HEK293T (cell line): ENCODE measurements at regions not wholly inside any gene's neighbourhood (a gene's known extent, or its start where the extent isn't known, plus 50 kb on each side); places are given as distances from the start of the nearest gene placed in this dataset.

Experiments
- CTCF ChIA-PET: fragments of 350-600 bp; formaldehyde crosslinking; extraction: SDS; loops from one replicate; lab custom pipeline; 2021; ENCODE audit warnings: antibody characterized with exemption, inconsistent platforms; lab: Yijun Ruan, JAX
- POLR2A ChIA-PET: fragments of 350-600 bp; formaldehyde crosslinking; extraction: SDS; loops from one replicate; lab custom pipeline; 2020; ENCODE audit warnings: antibody characterized with exemption, inconsistent platforms; lab: Yijun Ruan, JAX
- DNase-seq: peaks from one replicate; pipeline ENCODE4 v3.0.0; 2012; ENCODE audit warnings: mixed read lengths; ENCODE audit errors: extremely low spot score
- ARNT ChIP-seq: fragments of 450-650 bp; IDR thresholded peaks from 2 replicates; pipeline ENCODE4 v1.6.1; 2017; ENCODE audit warnings: mild to moderate bottlenecking
- BHLHE40 ChIP-seq: fragments of 450-650 bp; IDR thresholded peaks from 2 replicates; pipeline ENCODE4 v1.6.1; 2016; ENCODE audit warnings: mild to moderate bottlenecking, moderate library complexity, borderline replicate concordance
- CTBP1 ChIP-seq: fragments of 450-650 bp; IDR thresholded peaks from 2 replicates; pipeline ENCODE4 v1.6.1; 2016; ENCODE audit warnings: borderline replicate concordance
- ELF4 ChIP-seq: fragments of 450-650 bp; IDR thresholded peaks from 2 replicates; pipeline ENCODE4 v1.6.1; 2017; ENCODE audit warnings: antibody characterized with exemption
- FOXA1 ChIP-seq: fragments of 450-650 bp; IDR thresholded peaks from 2 replicates; pipeline ENCODE4 v1.6.1; 2016; ENCODE audit warnings: mild to moderate bottlenecking
- FOXK2 ChIP-seq: fragments of 450-650 bp; IDR thresholded peaks from 2 replicates; pipeline ENCODE4 v1.6.1; 2016; ENCODE audit warnings: mild to moderate bottlenecking
- FOXM1 ChIP-seq: fragments of 450-650 bp; IDR thresholded peaks from 2 replicates; pipeline ENCODE4 v1.6.1; 2017; ENCODE audit warnings: mild to moderate bottlenecking, borderline replicate concordance
- HDGF ChIP-seq: fragments of 450-650 bp; IDR thresholded peaks from 2 replicates; pipeline ENCODE4 v1.6.1; 2017; ENCODE audit warnings: antibody characterized with exemption, borderline replicate concordance
- L3MBTL2 ChIP-seq: fragments of 450-650 bp; conservative IDR thresholded peaks from 2 replicates; pipeline ENCODE4 v1.6.1; 2016; ENCODE audit warnings: mild to moderate bottlenecking
- LEF1 ChIP-seq: fragments of 450-650 bp; IDR thresholded peaks from 2 replicates; pipeline ENCODE4 v1.6.1; 2017; ENCODE audit warnings: mild to moderate bottlenecking, borderline replicate concordance
- NFRKB ChIP-seq: fragments of 450-650 bp; IDR thresholded peaks from 2 replicates; pipeline ENCODE4 v1.6.1; 2016; ENCODE audit warnings: mild to moderate bottlenecking, moderate library complexity
- SP1 ChIP-seq: fragments of 450-650 bp; IDR thresholded peaks from 2 replicates; pipeline ENCODE4 v1.6.1; 2017
- SUZ12 ChIP-seq: fragments of 450-650 bp; IDR thresholded peaks from 2 replicates; pipeline ENCODE4 v1.6.1; 2016; ENCODE audit warnings: mild to moderate bottlenecking
- TARDBP ChIP-seq: fragments of 450-650 bp; IDR thresholded peaks from 2 replicates; pipeline ENCODE4 v1.6.1; 2016
- ZNF384 ChIP-seq: fragments of 450-650 bp; IDR thresholded peaks from 2 replicates; pipeline ENCODE4 v1.6.1; 2016
- TF ChIP-seq, protein P1 (sequence below): fragments of 450-650 bp; IDR thresholded peaks from 2 replicates; pipeline ENCODE4 v1.6.1; 2016

DNA sequence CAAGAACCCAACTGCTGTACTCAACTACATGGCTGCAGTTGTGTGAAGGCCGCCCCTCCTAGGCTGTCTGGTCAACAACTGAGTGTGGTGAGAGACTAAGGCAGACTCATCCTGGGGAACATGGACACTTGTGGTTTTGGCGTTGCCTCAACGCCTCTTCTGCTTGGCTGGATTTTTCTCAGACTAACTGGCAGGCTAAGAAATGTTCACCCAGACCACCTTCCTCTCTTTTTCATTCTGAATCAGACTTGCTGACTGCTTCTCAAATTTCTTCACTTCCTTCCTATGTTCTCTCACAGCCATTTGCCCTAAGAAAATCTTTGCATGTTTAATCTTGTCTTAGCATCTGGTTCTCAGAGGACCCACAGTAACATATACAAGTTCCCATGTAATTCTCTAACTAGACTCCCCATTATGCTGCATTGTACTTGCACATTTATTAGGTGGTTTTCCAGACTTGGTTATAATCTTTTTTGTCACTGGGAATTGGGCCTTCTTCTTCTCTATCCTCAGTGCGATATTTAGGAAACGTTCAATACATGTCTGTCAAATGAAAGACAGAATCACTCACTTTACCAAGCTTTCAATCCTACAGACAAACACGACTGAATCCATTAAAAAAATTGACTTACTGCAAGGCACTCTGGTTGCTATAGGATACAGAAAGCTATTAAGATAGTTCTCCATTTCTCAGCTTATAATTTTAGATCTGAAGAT, 327.6 kb downstream of the CCER1 start:
- no peak for TF ChIP-seq BHLHE40
- TF ChIP-seq LEF1 = no peak
- TF ChIP-seq NFRKB = no peak
- TF ChIP-seq FOXA1 = no peak
- TF ChIP-seq TARDBP = no peak
- TF ChIP-seq, protein P1, sequence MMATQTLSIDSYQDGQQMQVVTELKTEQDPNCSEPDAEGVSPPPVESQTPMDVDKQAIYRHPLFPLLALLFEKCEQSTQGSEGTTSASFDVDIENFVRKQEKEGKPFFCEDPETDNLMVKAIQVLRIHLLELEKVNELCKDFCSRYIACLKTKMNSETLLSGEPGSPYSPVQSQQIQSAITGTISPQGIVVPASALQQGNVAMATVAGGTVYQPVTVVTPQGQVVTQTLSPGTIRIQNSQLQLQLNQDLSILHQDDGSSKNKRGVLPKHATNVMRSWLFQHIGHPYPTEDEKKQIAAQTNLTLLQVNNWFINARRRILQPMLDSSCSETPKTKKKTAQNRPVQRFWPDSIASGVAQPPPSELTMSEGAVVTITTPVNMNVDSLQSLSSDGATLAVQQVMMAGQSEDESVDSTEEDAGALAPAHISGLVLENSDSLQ = no peak
- TF ChIP-seq L3MBTL2 = no peak
- TF ChIP-seq ZNF384 = no peak
- TF ChIP-seq ARNT = no peak
- no peak for TF ChIP-seq CTBP1
- TF ChIP-seq HDGF = no peak
- no peak for TF ChIP-seq ELF4
- DNase-seq = no peak
- ChIA-PET POLR2A (no interaction called here), CTCF (no interaction called here)

DNA sequence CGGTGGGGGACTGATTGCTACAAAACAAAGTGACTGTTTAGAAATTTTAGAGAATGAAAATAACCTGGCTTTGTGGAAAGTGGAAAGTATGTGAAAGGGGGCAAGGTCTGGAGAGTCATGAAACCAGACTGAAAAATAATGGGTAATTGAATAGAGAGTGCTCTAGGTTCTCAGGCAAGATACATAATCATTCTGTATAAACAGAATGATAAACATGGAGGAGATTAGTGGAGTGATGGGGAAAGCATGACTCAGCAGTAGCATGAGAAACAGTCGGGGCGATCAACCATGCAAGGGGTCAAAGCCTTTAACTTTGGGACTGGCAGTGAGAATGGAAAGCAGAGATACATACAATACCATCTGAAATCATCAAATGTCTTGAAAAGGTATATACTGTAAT, 332.5 kb downstream of the CCER1 start:
- ChIA-PET CTCF (no interaction called here), POLR2A (no interaction called here)
- no peak for DNase-seq
- no peak for TF ChIP-seq L3MBTL2
- TF ChIP-seq NFRKB = no peak
- TF ChIP-seq CTBP1 = no peak
- no peak for TF ChIP-seq BHLHE40
- no peak for TF ChIP-seq FOXA1
- TF ChIP-seq, protein P1 = no peak
- TF ChIP-seq SUZ12 = no peak
- TF ChIP-seq LEF1 = no peak
- no peak for TF ChIP-seq FOXK2
- no peak for TF ChIP-seq TARDBP
- TF ChIP-seq SP1 = no peak
- TF ChIP-seq FOXM1 = no peak
- TF ChIP-seq ZNF384 = no peak

DNA sequence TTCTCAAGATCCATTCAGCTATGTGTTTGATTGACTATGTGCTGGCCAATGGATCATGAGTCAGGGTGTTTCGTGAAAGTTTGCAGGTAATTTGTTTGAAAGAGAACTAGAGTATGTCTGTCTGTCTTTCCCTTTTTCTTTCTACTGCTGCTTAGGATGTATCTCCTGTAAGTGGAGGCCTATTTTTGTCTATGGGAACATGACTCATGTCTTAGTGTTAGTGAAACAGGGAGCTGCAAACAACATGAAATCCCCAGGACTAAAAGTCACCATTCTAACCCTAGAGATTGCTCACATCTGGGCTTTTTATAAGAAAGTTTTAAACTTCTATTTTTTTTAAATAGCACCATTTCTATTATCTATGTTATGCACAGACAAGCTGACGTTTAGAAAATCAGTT, 333.0 kb downstream of the CCER1 start:
- DNase-seq = no peak
- ChIA-PET POLR2A (no interaction called here), CTCF (no interaction called here)
- no peak for TF ChIP-seq FOXM1
- TF ChIP-seq NFRKB = no peak
- no peak for TF ChIP-seq TARDBP
- TF ChIP-seq FOXA1 = no peak

DNA sequence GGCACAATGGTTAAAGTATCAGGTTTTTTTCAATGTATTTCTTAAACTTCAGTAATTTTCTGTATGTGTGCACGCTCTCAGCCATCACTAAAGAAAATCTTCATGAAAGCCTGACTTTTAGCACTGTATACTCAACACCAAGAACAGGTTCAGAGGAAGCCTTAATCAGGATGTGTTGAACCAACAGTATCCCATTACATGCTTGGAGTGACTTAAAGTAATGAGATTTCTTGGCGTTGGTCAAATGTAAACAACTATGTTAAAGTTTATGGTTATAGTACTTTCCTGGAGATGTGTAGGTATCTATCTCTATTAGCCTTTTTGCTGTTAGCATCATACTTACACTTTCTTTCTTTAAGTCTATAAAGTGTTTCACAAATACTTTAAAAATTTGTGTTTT, 335.0 kb downstream of the CCER1 start:
- ChIA-PET POLR2A (no interaction called here), CTCF (no interaction called here)
- no peak for DNase-seq
- TF ChIP-seq, protein P1 = no peak
- TF ChIP-seq ELF4 (no peak), TARDBP (no peak), CTBP1 (no peak), SUZ12 (no peak), HDGF (no peak), FOXM1 (no peak), L3MBTL2 (no peak)

DNA sequence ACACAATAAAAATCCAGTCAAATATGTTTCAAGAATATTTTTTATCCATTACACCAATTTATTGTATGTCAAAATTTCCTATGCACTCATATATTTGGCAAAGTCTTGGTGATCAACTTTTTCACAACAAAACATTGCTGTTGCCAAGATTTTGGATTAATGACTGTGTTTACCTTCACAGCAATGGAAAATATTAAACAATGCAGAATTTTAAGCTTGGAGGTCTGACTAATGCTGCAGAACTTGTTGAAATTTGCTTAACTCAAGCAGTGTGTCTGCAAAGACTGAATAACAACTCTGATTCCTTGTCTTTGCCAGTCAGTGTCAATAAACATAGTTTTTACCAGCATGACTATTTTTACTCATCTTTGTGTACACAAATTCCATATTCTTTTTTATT, 336.4 kb downstream of the CCER1 start:
- CTCF ChIA-PET = no interaction called here
- DNase-seq = no peak
- TF ChIP-seq TARDBP (no peak), ZNF384 (no peak), HDGF (no peak), SP1 (no peak), LEF1 (no peak), ELF4 (no peak), FOXM1 (no peak), NFRKB (no peak), CTBP1 (no peak), FOXA1 (no peak), BHLHE40 (no peak), ARNT (no peak), L3MBTL2 (no peak), SUZ12 (no peak), FOXK2 (no peak)
- TF ChIP-seq, protein P1 = no peak
- POLR2A ChIA-PET = no interaction called here

DNA sequence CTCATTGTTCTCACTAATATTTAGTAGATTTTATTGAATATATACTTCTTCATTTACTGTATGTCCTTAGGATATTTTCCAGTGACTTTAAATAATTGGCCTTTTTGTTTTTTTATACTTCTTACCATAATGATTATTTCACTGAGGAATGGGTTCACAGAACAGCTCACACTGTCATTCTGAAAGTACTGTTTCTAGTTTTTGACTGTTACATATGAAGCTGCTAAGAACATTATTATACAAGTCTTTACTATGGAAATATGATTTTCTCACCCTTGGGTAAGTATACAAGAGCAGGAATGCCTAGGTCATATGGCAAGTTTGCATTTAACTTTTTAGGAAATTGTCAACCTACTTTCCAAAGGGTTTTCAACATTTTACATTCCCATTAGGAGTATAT, 343.1 kb downstream of the CCER1 start:
- no peak for DNase-seq
- TF ChIP-seq NFRKB (no peak), L3MBTL2 (no peak), ELF4 (no peak), FOXA1 (no peak), TARDBP (no peak), SP1 (no peak), HDGF (no peak), LEF1 (no peak), FOXM1 (no peak), FOXK2 (no peak)
- TF ChIP-seq, protein P1 = no peak
- CTCF ChIA-PET = no interaction called here
- POLR2A ChIA-PET = no interaction called here
